K562 (cell line): ENCODE measurements at regions not wholly inside any gene's neighbourhood (a gene's known extent, or its start where the extent isn't known, plus 50 kb on each side); places are given as distances from the start of the nearest gene placed in this dataset.

Experiments used
- ATAC-seq: fragments of 200-7000 bp; cut with Tn5 transposase; 3 replicates; pipeline ENCODE4 v1.9.1; 2020; ENCODE audit warnings: moderate library complexity
- BruUV-seq: library from RNA; stranded (reverse); fragments of 400-500 nt; replicated peaks from 2 replicates; lab custom pipeline; 2021; lab: Mats Ljungman, UMichigan
- CTCF ChIA-PET: fragments of 300-600 bp; formaldehyde crosslinking; extraction: SDS; loops from one replicate; lab custom pipeline; 2021; ENCODE audit warnings: low intra/inter-chr PET ratio; lab: Yijun Ruan, JAX
- POLR2A ChIA-PET: fragments of 300-600, 350-650 bp; sonication (Branson Sonifier 250); formaldehyde crosslinking; extraction: SDS; loops from one replicate; lab custom pipeline; 2021; ENCODE audit warnings: antibody characterized with exemption, inconsistent platforms; lab: Yijun Ruan, JAX
- DNase-seq, 4 experiments: peaks; one replicate each; pipeline versions ENCODE4 v3.0.0 to v3.0.0-alpha.2; 2011 to 2018; ENCODE audit warnings: low spot score in 3 of 4, mixed read lengths in 3 of 4; ENCODE audit errors: extremely low read depth in 1 of 4
- FAIRE-seq: peaks from 2 replicates; lab custom pipeline; 2011; peaks lifted over from hg19 to GRCh38; lab: Jason Lieb, UNC
- H2AFZ ChIP-seq: 2 replicates; pipeline ENCODE4 v1.6.0; 2011; ENCODE audit warnings: low read depth, low read length, control low read depth, inconsistent platforms
- H3K27ac ChIP-seq: fragments of 200-600 bp; 3 replicates; pipeline ENCODE4 v1.8.0; 2011; ENCODE audit warnings: low read depth, mild to moderate bottlenecking, control low read depth, inconsistent platforms, low read length, moderate library complexity, mixed read lengths; ENCODE audit errors: extremely low read depth
- H3K27me3 ChIP-seq, 2 experiments: fragments of 300-600 bp in 1 of 2; 2 replicates in 1 of 2; 3 replicates in 1 of 2; pipeline versions ENCODE4 v1.6.0 to v1.8.0; 2011; ENCODE audit warnings: inconsistent platforms in 2 of 2, low read length in 2 of 2, mild to moderate bottlenecking in 1 of 2, mixed read lengths in 1 of 2, moderate library complexity in 1 of 2; ENCODE audit not compliant: control insufficient read depth in 2 of 2, insufficient read depth in 2 of 2
- H3K36me3 ChIP-seq: fragments of 300-600 bp; 3 replicates; pipeline ENCODE4 v1.8.0; 2011; ENCODE audit warnings: mild to moderate bottlenecking, low read length, inconsistent platforms; ENCODE audit not compliant: control insufficient read depth, insufficient read depth
- H3K4me1 ChIP-seq, 2 experiments: fragments of 200-600 bp in 1 of 2; replicated peaks in 1 of 2; 2 replicates in 1 of 2; 3 replicates in 1 of 2; pipeline versions ENCODE4 v1.5.1 to v1.8.0; 2011; ENCODE audit warnings: inconsistent platforms in 2 of 2, low read length in 2 of 2, mild to moderate bottlenecking in 1 of 2, mixed read lengths in 1 of 2, moderate library complexity in 1 of 2; ENCODE audit not compliant: control insufficient read depth in 2 of 2, insufficient read depth in 2 of 2
- H3K4me2 ChIP-seq: 2 replicates; pipeline ENCODE4 v1.6.1; 2011; ENCODE audit warnings: low read length, control low read depth, inconsistent platforms, mixed read lengths; ENCODE audit not compliant: insufficient read depth
- H3K4me3 ChIP-seq: fragments of 200-600 bp; sonication (generic), shearing (Covaris generic); 2 replicates; pipeline ENCODE4 v1.5.1; 2016; ENCODE audit warnings: control low read depth, inconsistent platforms
- H3K79me2 ChIP-seq: fragments of 200-600 bp; 3 replicates; pipeline ENCODE4 v1.8.0; 2011; ENCODE audit warnings: low read length, inconsistent platforms; ENCODE audit not compliant: control insufficient read depth, insufficient read depth
- H3K9ac ChIP-seq, 2 experiments: 2 replicates each; pipeline versions ENCODE4 v1.6.0 to v1.6.1; 2011; ENCODE audit warnings: low read depth in 2 of 2, low read length in 2 of 2, control low read depth in 1 of 2, inconsistent platforms in 1 of 2, mild to moderate bottlenecking in 1 of 2, mixed read lengths in 1 of 2; ENCODE audit not compliant: insufficient read depth in 1 of 2
- H3K9me1 ChIP-seq: one replicate; pipeline ENCODE4 v1.6.0; 2011; ENCODE audit warnings: inconsistent platforms, mild to moderate bottlenecking, low read length, moderate library complexity; ENCODE audit not compliant: control insufficient read depth, insufficient read depth
- H3K9me3 ChIP-seq: replicated peaks from 2 replicates; pipeline ENCODE4 v1.5.1; 2011; ENCODE audit warnings: low read depth, low read length, inconsistent platforms; ENCODE audit not compliant: control insufficient read depth, insufficient read depth
- H4K20me1 ChIP-seq: replicated peaks from 2 replicates; pipeline ENCODE4 v1.6.1; 2011; ENCODE audit warnings: low read length, inconsistent platforms, mixed read lengths; ENCODE audit not compliant: control insufficient read depth, insufficient read depth
- PML ChIP-seq: IDR thresholded peaks from 2 replicates; pipeline ENCODE4 v1.6.1; 2012; ENCODE audit warnings: low read length, inconsistent platforms
- ZNF445 ChIP-seq: fragments of 250-450 bp; sonication (Bioruptor Pico); IDR thresholded peaks from 2 replicates; pipeline ENCODE4 v1.4.0; 2020; ENCODE audit warnings: low read depth, mild to moderate bottlenecking, moderate library complexity
- WGBS: fragments of 100-300 bp; shearing (Covaris generic); methylation state at CpG from one replicate; pipeline ENCODE4 v1.1.6; 2016; ENCODE audit warnings: low coverage, mixed read lengths; ENCODE audit not compliant: insufficient coverage; ENCODE audit errors: missing lambda C conversion rate; 5-methylcytosine and 5-hydroxymethylcytosine counted together
- in situ Hi-C: fragments of 300-500 bp; cut with MboI; formaldehyde crosslinking; loops from 4 replicates; pipeline ENCODE4 v1.15.0; 2018; ENCODE audit warnings: inconsistent platforms, mixed read lengths
- intact Hi-C: fragments of 100-400 bp; cut with micrococcal nuclease; formaldehyde crosslinking; loops from 2 replicates; pipeline ENCODE4 v1.14.2; 2022
- TF ChIP-seq, protein P1 (sequence below): fragments of 450-650 bp; formaldehyde crosslinking; IDR thresholded peaks from 2 replicates; pipeline ENCODE4 v1.4.0; 2020; ENCODE audit warnings: mild to moderate bottlenecking, mixed read lengths
- TF ChIP-seq, protein P2 (sequence below): fragments of 250-450 bp; sonication (Bioruptor Pico); IDR thresholded peaks from 2 replicates; pipeline ENCODE4 v1.4.0; 2020; ENCODE audit warnings: mild to moderate bottlenecking, moderate library complexity
- TF ChIP-seq, protein P3 (sequence below): fragments of 450-650 bp; IDR thresholded peaks from 2 replicates; pipeline ENCODE4 v1.6.1; 2018; ENCODE audit not compliant: partially characterized antibody

DNA sequence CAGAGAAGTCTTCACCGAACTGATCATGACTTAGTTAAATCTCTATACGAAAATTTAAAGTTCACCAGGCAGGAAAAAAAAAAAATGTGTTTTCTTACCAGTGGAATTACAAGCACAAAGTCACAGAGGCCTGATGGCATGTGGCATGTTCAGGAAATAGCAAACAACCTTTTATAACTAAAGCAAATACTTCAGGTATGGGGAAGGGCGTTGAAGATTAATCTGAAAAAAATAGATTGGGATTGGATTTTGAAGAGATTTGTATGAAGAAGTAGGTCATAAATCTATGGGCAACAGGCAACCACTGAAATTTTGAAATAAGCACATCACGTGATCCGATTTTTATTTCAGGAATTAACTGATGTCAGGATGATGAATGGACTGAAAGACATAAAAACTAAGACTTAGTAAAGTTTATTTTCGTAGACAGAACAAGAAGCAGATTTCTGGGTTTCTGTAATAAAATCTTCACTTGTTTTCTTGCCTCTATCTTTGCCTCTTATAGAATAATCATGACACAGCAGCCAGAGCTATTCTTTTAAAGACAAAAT is 295.9 kb upstream of the ADGRL4 start:
- 1% methylated on average over 6 of the region's 6 CpGs for WGBS
- Histone ChIP-seq H3K4me2 (no peak overlapping the region), H4K20me1 (no peaks in the 10 kb centered on the region), H2AFZ (no peak overlapping the region), H3K9me1 (no peaks in the 10 kb centered on the region), H3K27me3 (no peaks in the 10 kb centered on the region), H3K4me3 (no peak overlapping the region), H3K27ac (no peak overlapping the region), H3K9me3 (no peaks in the 10 kb centered on the region; the same call in 1 of the 2 replicates), H3K4me1 (no peaks in the 10 kb centered on the region), H3K36me3 (no peaks in the 10 kb centered on the region), H3K9ac (no peak overlapping the region), H3K79me2 (no peaks in the 10 kb centered on the region)
- no TSS peak for BruUV-seq
- DNase-seq (no peak), FAIRE-seq (no peak), ATAC-seq (no peak)
- TF ChIP-seq, protein P1, sequence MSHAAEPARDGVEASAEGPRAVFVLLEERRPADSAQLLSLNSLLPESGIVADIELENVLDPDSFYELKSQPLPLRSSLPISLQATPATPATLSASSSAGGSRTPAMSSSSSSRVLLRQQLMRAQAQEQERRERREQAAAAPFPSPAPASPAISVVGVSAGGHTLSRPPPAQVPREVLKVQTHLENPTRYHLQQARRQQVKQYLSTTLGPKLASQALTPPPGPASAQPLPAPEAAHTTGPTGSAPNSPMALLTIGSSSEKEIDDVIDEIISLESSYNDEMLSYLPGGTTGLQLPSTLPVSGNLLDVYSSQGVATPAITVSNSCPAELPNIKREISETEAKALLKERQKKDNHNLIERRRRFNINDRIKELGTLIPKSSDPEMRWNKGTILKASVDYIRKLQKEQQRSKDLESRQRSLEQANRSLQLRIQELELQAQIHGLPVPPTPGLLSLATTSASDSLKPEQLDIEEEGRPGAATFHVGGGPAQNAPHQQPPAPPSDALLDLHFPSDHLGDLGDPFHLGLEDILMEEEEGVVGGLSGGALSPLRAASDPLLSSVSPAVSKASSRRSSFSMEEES (CRISPR knock-in tag): peak; percentile 86
- no peak for TF ChIP-seq PML
- ChIA-PET CTCF (no interaction called here), POLR2A (interaction anchor here (0.7 kb wide), 1 partner anchor 416 kb away, joined by 3 read pairs; no protein-coding TSS in a partner anchor)
- intact Hi-C loops (no loop called here), in situ Hi-C loops (no loop called here)

DNA sequence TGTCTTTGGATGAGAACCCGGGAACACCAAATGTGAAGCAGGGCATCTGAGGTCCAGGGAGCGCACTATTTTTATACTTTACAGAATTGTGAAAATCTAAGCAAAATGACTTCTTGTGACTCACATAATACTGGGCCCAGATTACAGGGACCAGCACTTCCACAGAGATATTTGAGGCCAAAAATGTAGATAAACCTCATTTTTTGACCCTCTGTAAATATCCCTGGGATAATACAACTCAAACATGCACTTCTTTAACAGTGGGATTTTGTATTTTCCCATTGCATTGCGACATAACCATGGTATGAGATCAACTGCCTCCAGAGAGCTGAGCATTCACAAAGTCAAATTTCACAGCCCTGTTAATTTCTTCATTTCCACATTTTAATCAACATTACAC is 289.4 kb upstream of the ADGRL4 start:
- Histone ChIP-seq H3K9ac (no peak overlapping the region), H3K79me2 (no peaks in the 10 kb centered on the region), H3K4me1 (no peaks in the 10 kb centered on the region), H3K9me1 (no peaks in the 10 kb centered on the region), H3K27me3 (no peaks in the 10 kb centered on the region), H3K27ac (no peak overlapping the region), H3K4me3 (no peak overlapping the region), H3K9me3 (no peaks in the 10 kb centered on the region; the same call in 1 of the 2 replicates), H4K20me1 (no peaks in the 10 kb centered on the region), H2AFZ (no peak overlapping the region), H3K36me3 (no peaks in the 10 kb centered on the region), H3K4me2 (no peak overlapping the region)
- BruUV-seq: no TSS peak
- ChIA-PET CTCF (no interaction called here), POLR2A (no interaction called here)
- in situ Hi-C loops (no loop called here), intact Hi-C loops (no loop called here)
- no peak for ATAC-seq
- no peak for DNase-seq
- no peak for FAIRE-seq
- 3% methylated on average over 3 of the region's 3 CpGs for WGBS
- no peak for TF ChIP-seq ZNF445
- TF ChIP-seq, protein P2, sequence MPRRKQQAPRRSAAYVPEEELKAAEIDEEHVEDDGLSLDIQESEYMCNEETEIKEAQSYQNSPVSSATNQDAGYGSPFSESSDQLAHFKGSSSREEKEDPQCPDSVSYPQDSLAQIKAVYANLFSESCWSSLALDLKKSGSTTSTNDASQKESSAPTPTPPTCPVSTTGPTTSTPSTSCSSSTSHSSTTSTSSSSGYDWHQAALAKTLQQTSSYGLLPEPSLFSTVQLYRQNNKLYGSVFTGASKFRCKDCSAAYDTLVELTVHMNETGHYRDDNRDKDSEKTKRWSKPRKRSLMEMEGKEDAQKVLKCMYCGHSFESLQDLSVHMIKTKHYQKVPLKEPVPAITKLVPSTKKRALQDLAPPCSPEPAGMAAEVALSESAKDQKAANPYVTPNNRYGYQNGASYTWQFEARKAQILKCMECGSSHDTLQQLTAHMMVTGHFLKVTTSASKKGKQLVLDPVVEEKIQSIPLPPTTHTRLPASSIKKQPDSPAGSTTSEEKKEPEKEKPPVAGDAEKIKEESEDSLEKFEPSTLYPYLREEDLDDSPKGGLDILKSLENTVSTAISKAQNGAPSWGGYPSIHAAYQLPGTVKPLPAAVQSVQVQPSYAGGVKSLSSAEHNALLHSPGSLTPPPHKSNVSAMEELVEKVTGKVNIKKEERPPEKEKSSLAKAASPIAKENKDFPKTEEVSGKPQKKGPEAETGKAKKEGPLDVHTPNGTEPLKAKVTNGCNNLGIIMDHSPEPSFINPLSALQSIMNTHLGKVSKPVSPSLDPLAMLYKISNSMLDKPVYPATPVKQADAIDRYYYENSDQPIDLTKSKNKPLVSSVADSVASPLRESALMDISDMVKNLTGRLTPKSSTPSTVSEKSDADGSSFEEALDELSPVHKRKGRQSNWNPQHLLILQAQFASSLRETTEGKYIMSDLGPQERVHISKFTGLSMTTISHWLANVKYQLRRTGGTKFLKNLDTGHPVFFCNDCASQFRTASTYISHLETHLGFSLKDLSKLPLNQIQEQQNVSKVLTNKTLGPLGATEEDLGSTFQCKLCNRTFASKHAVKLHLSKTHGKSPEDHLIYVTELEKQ (CRISPR knock-in tag): no peak
- TF ChIP-seq, protein P3, sequence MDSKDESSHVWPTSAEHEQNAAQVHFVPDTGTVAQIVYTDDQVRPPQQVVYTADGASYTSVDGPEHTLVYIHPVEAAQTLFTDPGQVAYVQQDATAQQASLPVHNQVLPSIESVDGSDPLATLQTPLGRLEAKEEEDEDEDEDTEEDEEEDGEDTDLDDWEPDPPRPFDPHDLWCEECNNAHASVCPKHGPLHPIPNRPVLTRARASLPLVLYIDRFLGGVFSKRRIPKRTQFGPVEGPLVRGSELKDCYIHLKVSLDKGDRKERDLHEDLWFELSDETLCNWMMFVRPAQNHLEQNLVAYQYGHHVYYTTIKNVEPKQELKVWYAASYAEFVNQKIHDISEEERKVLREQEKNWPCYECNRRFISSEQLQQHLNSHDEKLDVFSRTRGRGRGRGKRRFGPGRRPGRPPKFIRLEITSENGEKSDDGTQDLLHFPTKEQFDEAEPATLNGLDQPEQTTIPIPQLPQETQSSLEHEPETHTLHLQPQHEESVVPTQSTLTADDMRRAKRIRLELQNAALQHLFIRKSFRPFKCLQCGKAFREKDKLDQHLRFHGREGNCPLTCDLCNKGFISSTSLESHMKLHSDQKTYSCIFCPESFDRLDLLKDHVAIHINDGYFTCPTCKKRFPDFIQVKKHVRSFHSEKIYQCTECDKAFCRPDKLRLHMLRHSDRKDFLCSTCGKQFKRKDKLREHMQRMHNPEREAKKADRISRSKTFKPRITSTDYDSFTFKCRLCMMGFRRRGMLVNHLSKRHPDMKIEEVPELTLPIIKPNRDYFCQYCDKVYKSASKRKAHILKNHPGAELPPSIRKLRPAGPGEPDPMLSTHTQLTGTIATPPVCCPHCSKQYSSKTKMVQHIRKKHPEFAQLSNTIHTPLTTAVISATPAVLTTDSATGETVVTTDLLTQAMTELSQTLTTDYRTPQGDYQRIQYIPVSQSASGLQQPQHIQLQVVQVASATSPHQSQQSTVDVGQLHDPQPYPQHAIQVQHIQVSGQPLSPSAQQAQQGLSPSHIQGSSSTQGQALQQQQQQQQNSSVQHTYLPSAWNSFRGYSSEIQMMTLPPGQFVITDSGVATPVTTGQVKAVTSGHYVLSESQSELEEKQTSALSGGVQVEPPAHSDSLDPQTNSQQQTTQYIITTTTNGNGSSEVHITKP: no peak
